HCT116 (cell line): ENCODE measurements at regions not wholly inside any gene's neighbourhood (a gene's known extent, or its start where the extent isn't known, plus 50 kb on each side); places are given as distances from the start of the nearest gene placed in this dataset.

Experiments used
- ATAC-seq: fragments of 200-7000 bp; cut with Tn5 transposase; 2 replicates; pipeline ENCODE4 v1.9.1; 2020; ENCODE audit warnings: mild to moderate bottlenecking, moderate library complexity
- BruUV-seq: library from RNA; stranded (reverse); fragments of 400-500 nt; replicated peaks from 2 replicates; lab custom pipeline; 2021; lab: Mats Ljungman, UMichigan
- CTCF ChIA-PET: fragments of 300-600 bp; sonication (Branson Sonifier 250); formaldehyde crosslinking; loops from one replicate; lab custom pipeline; 2021; ENCODE audit warnings: antibody characterized with exemption; lab: Charles Lee
- POLR2A ChIA-PET: fragments of 300-600, 350-600 bp; sonication (Branson Sonifier 250); formaldehyde crosslinking; loops from one replicate; lab custom pipeline; 2021; ENCODE audit warnings: antibody characterized with exemption; lab: Charles Lee
- RAD21 ChIA-PET, 2 experiments: fragments of 300-600 bp; sonication (Branson Sonifier 250); formaldehyde crosslinking; loops; one replicate each; lab custom pipeline; 2023; ENCODE audit warnings: low total read pairs in 2 of 2; ENCODE audit not compliant: uncharacterized antibody in 2 of 2, unreplicated experiment in 2 of 2, low non-redundant PET in 1 of 2; lab: Charles Lee
- DNase-seq: peaks from one replicate; pipeline ENCODE4 v3.0.0-alpha.2; 2010; ENCODE audit warnings: low read depth, low spot score
- H2AFZ ChIP-seq: fragments of 200-600 bp; shearing (Covaris generic), sonication (generic); 2 replicates; pipeline ENCODE4 v1.6.1; 2017; ENCODE audit warnings: low read depth, mixed run types, mixed read lengths, antibody characterized with exemption, low read length; ENCODE audit not compliant: poor library complexity, severe bottlenecking
- H3K27ac ChIP-seq: 2 replicates; pipeline ENCODE4 v1.5.1; 2012; ENCODE audit warnings: low read depth, low read length
- H3K27me3 ChIP-seq: fragments of 200-600 bp; sonication (generic); 2 replicates; pipeline ENCODE4 v1.6.1; 2016; ENCODE audit warnings: mixed run types, low read length, mixed read lengths; ENCODE audit not compliant: insufficient read depth
- H3K36me3 ChIP-seq, 2 experiments: fragments of 200-500 bp in 1 of 2; fragments of 200-600 bp in 1 of 2; sonication (Bioruptor generic) in 1 of 2; sonication (generic) in 1 of 2; 2 replicates each; pipeline versions ENCODE4 v1.5.1 to v1.6.1; 2014 to 2016; ENCODE audit warnings: low read length in 2 of 2, inconsistent platforms in 1 of 2, mixed read lengths in 1 of 2, mixed run types in 1 of 2; ENCODE audit not compliant: insufficient read depth in 2 of 2, control insufficient read depth in 1 of 2
- H3K4me1 ChIP-seq, 2 experiments: fragments of 200-600 bp in 1 of 2; sonication (generic) in 1 of 2; 2 replicates each; pipeline versions ENCODE4 v1.5.1 to v1.6.1; 2012 to 2017; ENCODE audit warnings: low read length in 2 of 2, inconsistent platforms in 1 of 2, mild to moderate bottlenecking in 1 of 2, mixed read lengths in 1 of 2, mixed run types in 1 of 2, moderate library complexity in 1 of 2; ENCODE audit not compliant: insufficient read depth in 2 of 2, control insufficient read depth in 1 of 2
- H3K4me2 ChIP-seq: fragments of 200-600 bp; sonication (generic); 2 replicates; pipeline ENCODE4 v1.6.1; 2017; ENCODE audit warnings: mixed run types, low read length, mixed read lengths
- H3K4me3 ChIP-seq, 2 experiments: fragments of 200-600 bp in 1 of 2; sonication (generic) in 1 of 2; replicated peaks in 1 of 2; 2 replicates each; pipeline ENCODE4 v1.5.1; 2011 to 2016; ENCODE audit warnings: low read length in 2 of 2, control low read depth in 1 of 2, low read depth in 1 of 2, mild to moderate bottlenecking in 1 of 2, mixed read lengths in 1 of 2, mixed run types in 1 of 2
- H3K79me2 ChIP-seq: fragments of 200-600 bp; sonication (generic); 2 replicates; pipeline ENCODE4 v1.6.1; 2017; ENCODE audit warnings: mild to moderate bottlenecking, mixed run types, low read length, moderate library complexity, mixed read lengths; ENCODE audit not compliant: insufficient read depth
- H3K9ac ChIP-seq: fragments of 200-600 bp; sonication (generic); 2 replicates; pipeline ENCODE4 v1.6.1; 2016; ENCODE audit warnings: low read length, mixed read lengths
- H3K9me2 ChIP-seq: fragments of 200-600 bp; sonication (generic), shearing (Covaris generic); 2 replicates; pipeline ENCODE4 v1.6.1; 2017; ENCODE audit warnings: mixed run types, mild to moderate bottlenecking, moderate library complexity; ENCODE audit not compliant: insufficient read depth
- H3K9me3 ChIP-seq, 2 experiments: fragments of 200-500 bp in 1 of 2; fragments of 200-600 bp in 1 of 2; sonication (Bioruptor generic) in 1 of 2; sonication (generic) in 1 of 2; 2 replicates each; pipeline ENCODE4 v1.6.1; 2014 to 2017; ENCODE audit warnings: low read length in 2 of 2, mixed read lengths in 2 of 2, inconsistent platforms in 1 of 2, low read depth in 1 of 2, mild to moderate bottlenecking in 1 of 2, mixed run types in 1 of 2, moderate library complexity in 1 of 2; ENCODE audit not compliant: control insufficient read depth in 1 of 2, insufficient read depth in 1 of 2
- H4K20me1 ChIP-seq: fragments of 200-600 bp; sonication (generic), shearing (Covaris generic); 2 replicates; pipeline ENCODE4 v1.6.1; 2017; ENCODE audit warnings: mixed run types, mild to moderate bottlenecking, moderate library complexity; ENCODE audit not compliant: insufficient read depth
- CBX3 ChIP-seq: IDR thresholded peaks from 2 replicates; pipeline ENCODE4 v1.6.1; 2012; ENCODE audit warnings: low read depth
- CEBPB ChIP-seq: IDR thresholded peaks from 2 replicates; pipeline ENCODE4 v1.6.1; 2012; ENCODE audit warnings: low read depth
- ELF1 ChIP-seq: IDR thresholded peaks from 2 replicates; pipeline ENCODE4 v1.6.1; 2012; ENCODE audit warnings: low read depth, borderline replicate concordance
- EZH2phosphoT487 ChIP-seq: fragments of 200-600 bp; IDR thresholded peaks from 2 replicates; pipeline ENCODE4 v1.6.1; 2018; ENCODE audit warnings: antibody characterized with exemption, borderline replicate concordance
- MAX ChIP-seq: IDR thresholded peaks from 2 replicates; pipeline ENCODE4 v1.6.1; 2012
- TCF7L2 ChIP-seq: IDR thresholded peaks from 2 replicates; pipeline ENCODE4 v1.7.0; 2011; ENCODE audit warnings: borderline replicate concordance, inconsistent platforms; ENCODE audit not compliant: insufficient read depth, insufficient read length; ENCODE audit errors: extremely low read depth
- YY1 ChIP-seq: IDR thresholded peaks from 2 replicates; pipeline ENCODE4 v1.6.1; 2011; ENCODE audit warnings: low read length, low read depth, moderate library complexity, mild to moderate bottlenecking; ENCODE audit not compliant: insufficient replicate concordance; ENCODE audit errors: extremely low read depth
- ZBTB33 ChIP-seq: IDR thresholded peaks from 2 replicates; pipeline ENCODE4 v1.6.1; 2011; ENCODE audit warnings: mild to moderate bottlenecking, low read length, moderate library complexity; ENCODE audit not compliant: insufficient replicate concordance; ENCODE audit errors: extremely low read depth
- ZFX ChIP-seq: fragments of 450-650 bp; IDR thresholded peaks from 2 replicates; pipeline ENCODE4 v1.6.1; 2017
- ZNF274 ChIP-seq: fragments of 200-500 bp; sonication (Bioruptor generic); IDR thresholded peaks from 2 replicates; pipeline ENCODE4 v1.6.1; 2014; ENCODE audit warnings: mild to moderate bottlenecking, low read depth, low read length, inconsistent platforms
- intact Hi-C: fragments of 100-400 bp; cut with micrococcal nuclease; formaldehyde crosslinking; loops from 2 replicates; pipeline ENCODE4 v1.10.0; 2022

GRCh38 chr4:153083447-153083947 is 120.7 kb upstream of the TRIM2 start (continued):
- TF ChIP-seq ZNF274 = no peak
- peak; percentile 61; the same call in 1 of the 2 replicates for TF ChIP-seq CBX3
- no peak for TF ChIP-seq ELF1

GRCh38 chr4:153084224-153084979 is 119.8 kb upstream of the TRIM2 start:
- intact Hi-C loops = loop anchor here (2.0 to 5.0 kb wide), 2 partner anchors 147 to 558 kb away; partner anchors contain the start of gene FHDC1
- Histone ChIP-seq H3K36me3 (no peaks in the 10 kb centered on the region), H3K79me2 (no peaks in the 10 kb centered on the region), H3K27me3 (no peaks in the 10 kb centered on the region), H3K4me3 (no peak overlapping the region), H4K20me1 (no peaks in the 10 kb centered on the region), H3K4me2 (no peak overlapping the region), H3K27ac (no peak overlapping the region), H3K4me1 (peaks cover 0 to 16% of the 10 kb centered on the region in 2 experiments; a peak in 2 of 4 replicates), H3K9me2 (no peaks in the 10 kb centered on the region), H2AFZ (no peak overlapping the region), H3K9ac (no peak overlapping the region), H3K9me3 (no peaks in the 10 kb centered on the region)
- ChIA-PET POLR2A (interaction anchor here (1.1 kb wide), 1 partner anchor 43 kb away, joined by 4 read pairs; no protein-coding TSS in a partner anchor), CTCF (interaction anchor here (0.7 to 2.9 kb wide), 7 partner anchors 30 to 564 kb away, joined by 3 to 56 read pairs (median 4); no protein-coding TSS in a partner anchor), RAD21 (interaction anchor here (0.8 to 1.4 kb wide), 2 partner anchors 43 to 238 kb away, joined by 3 to 11 read pairs; no protein-coding TSS in a partner anchor)
- TF ChIP-seq MAX (no peak), EZH2phosphoT487 (no peak), YY1 (no peak), CEBPB (no peak), ZFX (no peak), ZBTB33 (no peak), TCF7L2 (no peak)
- DNase-seq (no peak), ATAC-seq (no peak)
- no TSS peak for BruUV-seq
